VCaP (cell line): ENCODE measurements at regions not wholly inside any gene's neighbourhood (a gene's known extent, or its start where the extent isn't known, plus 50 kb on each side); places are given as distances from the start of the nearest gene placed in this dataset.
"Not testable (repeated sequence)": the region's sequence is repeated elsewhere in the genome, so short reads cannot be mapped to it uniquely, and the experiment has no call there.

Experiments
- H3K27ac ChIP-seq: fragments of 450-650 bp; 2 replicates; pipeline ENCODE4 v1.5.1; 2017
- CTCF ChIP-seq: fragments of 450-650 bp; conservative IDR thresholded peaks from 2 replicates; pipeline ENCODE4 v1.5.1; 2017; ENCODE audit warnings: mild to moderate bottlenecking, moderate library complexity

GRCh38 chr2:236369661-236370062, 105.5 kb upstream of the ASB18 start:
- H3K27ac ChIP-seq: no peak overlapping the region
- no peak for TF ChIP-seq CTCF

GRCh38 chr2:236370847-236371409, 106.7 kb upstream of the ASB18 start:
- no peak for TF ChIP-seq CTCF
- no peak overlapping the region for H3K27ac ChIP-seq

GRCh38 chr2:236375973-236376476, 111.8 kb upstream of the ASB18 start:
- TF ChIP-seq CTCF: no peak
- peak overlapping the region; percentile 83 for H3K27ac ChIP-seq

- TF ChIP-seq CTCF: no peak
Observed at GRCh38 chr2:236376566-236377244, 112.5 kb upstream of the ASB18 start.

GRCh38 chr2:236380051-236380612, 115.9 kb upstream of the ASB18 start:
- no peak for TF ChIP-seq CTCF
- no peak overlapping the region for H3K27ac ChIP-seq

More at GRCh38 chr2:236376566-236377244, 112.5 kb upstream of the ASB18 start:
- H3K27ac ChIP-seq: peak overlapping the region; percentile 83

- H3K27ac ChIP-seq: not testable (repeated sequence)
Observed at GRCh38 chr2:236381253-236381652, 117.0 kb upstream of the ASB18 start.

GRCh38 chr2:236389284-236390216, 125.3 kb upstream of the ASB18 start:
- not testable (repeated sequence) for H3K27ac ChIP-seq

GRCh38 chr2:236393101-236393500, 128.9 kb upstream of the ASB18 start:
- H3K27ac ChIP-seq: no peak overlapping the region
- TF ChIP-seq CTCF: no peak
